ENCODE measurements at regions not wholly inside any gene's neighbourhood (a gene's known extent, or its start where the extent isn't known, plus 50 kb on each side); places are given as distances from the start of the nearest gene placed in this dataset.

DNA sequence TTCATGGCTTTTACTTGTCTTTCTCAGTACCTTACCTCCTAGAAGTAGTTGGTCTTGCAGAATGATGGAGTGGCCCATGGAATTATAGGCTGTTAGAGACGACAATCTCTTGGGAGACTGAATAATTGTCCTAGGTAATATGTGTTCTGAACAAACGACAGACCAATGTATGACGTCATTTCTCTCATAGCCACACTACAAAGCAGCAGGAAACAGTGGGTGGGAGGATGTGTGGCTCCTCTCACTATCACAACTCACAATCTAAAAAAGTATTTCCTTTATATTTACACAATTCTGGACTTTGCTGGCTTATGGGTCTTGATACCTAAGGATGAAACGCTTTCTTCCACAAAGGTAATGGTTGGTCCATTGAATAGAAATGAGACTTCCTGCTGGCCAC, 183.9 kb downstream of the TOX3 start:
- TF ChIP-seq, protein P1, sequence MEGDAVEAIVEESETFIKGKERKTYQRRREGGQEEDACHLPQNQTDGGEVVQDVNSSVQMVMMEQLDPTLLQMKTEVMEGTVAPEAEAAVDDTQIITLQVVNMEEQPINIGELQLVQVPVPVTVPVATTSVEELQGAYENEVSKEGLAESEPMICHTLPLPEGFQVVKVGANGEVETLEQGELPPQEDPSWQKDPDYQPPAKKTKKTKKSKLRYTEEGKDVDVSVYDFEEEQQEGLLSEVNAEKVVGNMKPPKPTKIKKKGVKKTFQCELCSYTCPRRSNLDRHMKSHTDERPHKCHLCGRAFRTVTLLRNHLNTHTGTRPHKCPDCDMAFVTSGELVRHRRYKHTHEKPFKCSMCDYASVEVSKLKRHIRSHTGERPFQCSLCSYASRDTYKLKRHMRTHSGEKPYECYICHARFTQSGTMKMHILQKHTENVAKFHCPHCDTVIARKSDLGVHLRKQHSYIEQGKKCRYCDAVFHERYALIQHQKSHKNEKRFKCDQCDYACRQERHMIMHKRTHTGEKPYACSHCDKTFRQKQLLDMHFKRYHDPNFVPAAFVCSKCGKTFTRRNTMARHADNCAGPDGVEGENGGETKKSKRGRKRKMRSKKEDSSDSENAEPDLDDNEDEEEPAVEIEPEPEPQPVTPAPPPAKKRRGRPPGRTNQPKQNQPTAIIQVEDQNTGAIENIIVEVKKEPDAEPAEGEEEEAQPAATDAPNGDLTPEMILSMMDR (IDR thresholded peaks at IDR 0.05), result no peak
- TF ChIP-seq POLR2A (IDR thresholded peaks at IDR 0.05) (no peak), POLR2AphosphoS5 (IDR thresholded peaks at IDR 0.05; ENCODE audit: insufficient read depth in 1 of 2, low read depth in 1 of 2) (no peak)

Measured in vagina (tissue), 2 donors.